ENCODE measurements at regions not wholly inside any gene's neighbourhood (a gene's known extent, or its start where the extent isn't known, plus 50 kb on each side); places are given as distances from the start of the nearest gene placed in this dataset.

DNA sequence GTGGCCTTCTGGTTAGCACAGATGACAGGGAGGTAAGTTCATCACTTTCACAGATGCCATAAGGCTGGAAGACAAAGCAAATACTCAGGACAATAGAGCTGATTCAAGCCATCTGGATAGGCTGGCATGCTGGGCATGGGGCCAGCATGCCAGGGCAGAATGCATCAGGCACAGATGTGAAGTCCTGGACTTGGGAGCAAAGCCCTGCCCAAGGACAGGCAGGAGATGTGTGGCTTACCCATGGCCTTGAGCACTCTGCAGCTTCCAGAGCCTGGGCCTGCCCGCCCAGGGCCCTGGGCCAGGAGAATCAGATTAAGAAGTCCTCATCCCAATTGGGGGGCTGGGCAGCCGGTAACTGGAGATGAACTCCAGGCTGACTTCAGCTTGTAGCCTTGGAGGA is 135.7 kb upstream of the ZC3H12A start:
- Histone ChIP-seq H3K27ac (replicated peaks) (no peak overlapping the region), H3K4me3 (no peak overlapping the region), H3K4me1 (no peaks in the 10 kb centered on the region), H3K27me3 (ENCODE audit: low read depth) (peaks cover 65% of the 10 kb centered on the region), H3K9me3 (replicated peaks) (peaks cover 18% of the 10 kb centered on the region), H3K36me3 (no peaks in the 10 kb centered on the region)
- intact Hi-C loops (cut with micrococcal nuclease), result no loop called here
- no peak for DNase-seq
- TF ChIP-seq CTCF (IDR thresholded peaks at IDR 0.05; ENCODE audit: borderline replicate concordance), result no peak

DNA sequence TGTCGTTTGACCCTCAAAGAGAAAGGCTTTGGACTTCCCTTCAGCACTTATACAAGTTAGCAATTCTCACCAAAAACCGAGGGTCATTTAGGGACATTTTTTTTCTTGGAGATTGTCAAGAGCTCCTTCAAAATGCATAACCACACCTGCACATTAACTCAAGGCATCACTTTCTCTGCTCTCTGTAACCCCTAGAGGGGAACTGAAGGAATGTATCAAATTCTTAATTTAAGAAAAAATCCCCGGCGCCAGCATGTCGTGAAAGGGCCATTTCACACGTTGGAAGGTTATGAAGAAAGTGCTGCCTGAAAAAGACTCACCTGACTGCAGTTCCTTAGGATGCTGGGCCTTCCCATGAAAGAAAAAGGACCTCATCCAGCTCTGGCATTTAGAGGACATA is 131.6 kb upstream of the ZC3H12A start:
- Histone ChIP-seq H3K27ac (replicated peaks) (no peak overlapping the region), H3K27me3 (ENCODE audit: low read depth) (peaks cover 53% of the 10 kb centered on the region), H3K4me3 (no peak overlapping the region), H3K9me3 (replicated peaks) (peaks cover 7% of the 10 kb centered on the region), H3K36me3 (no peaks in the 10 kb centered on the region), H3K4me1 (no peaks in the 10 kb centered on the region)
- DNase-seq, result no peak
- intact Hi-C loops (cut with micrococcal nuclease), result no loop called here
- TF ChIP-seq CTCF (IDR thresholded peaks at IDR 0.05; ENCODE audit: borderline replicate concordance), result no peak

DNA sequence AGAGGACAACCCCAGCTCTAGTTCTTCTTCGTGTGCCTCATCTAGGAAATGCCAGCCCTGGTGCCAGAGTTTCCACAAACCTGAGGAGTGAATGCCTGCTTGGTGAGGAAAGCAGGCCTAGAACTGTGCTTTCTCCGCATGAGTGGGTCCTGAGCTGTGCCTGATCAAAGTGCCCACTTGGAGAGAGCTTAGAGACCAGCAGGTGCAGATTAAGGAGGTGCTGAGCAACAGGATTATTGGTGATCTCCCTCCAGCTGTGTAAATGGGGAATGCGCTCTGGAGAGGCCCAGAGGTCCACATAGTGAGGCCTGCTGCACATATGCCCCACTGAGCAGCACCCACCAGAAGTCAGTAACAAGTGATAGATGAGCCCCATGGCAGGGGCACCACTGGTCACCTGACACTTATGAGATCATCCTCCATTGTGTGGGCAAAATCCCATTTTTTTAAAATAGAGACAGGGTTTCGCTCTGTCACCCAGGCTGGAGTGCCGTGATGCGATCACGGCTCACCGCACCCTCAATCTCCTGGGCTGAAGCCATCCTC is 127.2 kb upstream of the ZC3H12A start:
- Histone ChIP-seq H3K27ac (replicated peaks) (no peak overlapping the region), H3K36me3 (no peaks in the 10 kb centered on the region), H3K27me3 (ENCODE audit: low read depth) (peaks cover 40% of the 10 kb centered on the region), H3K4me1 (no peaks in the 10 kb centered on the region), H3K4me3 (no peak overlapping the region), H3K9me3 (replicated peaks) (no peaks in the 10 kb centered on the region)
- intact Hi-C loops (cut with micrococcal nuclease), result no loop called here
- TF ChIP-seq CTCF (IDR thresholded peaks at IDR 0.05; ENCODE audit: borderline replicate concordance), result no peak
- no peak for DNase-seq

- H3K9me3 ChIP-seq (replicated peaks), result no peaks in the 10 kb centered on the region
- TF ChIP-seq CTCF (IDR thresholded peaks at IDR 0.05; ENCODE audit: borderline replicate concordance), result no peak
- H3K36me3 ChIP-seq, result no peaks in the 10 kb centered on the region
- intact Hi-C loops (cut with micrococcal nuclease), result no loop called here
- H3K4me1 ChIP-seq, result no peaks in the 10 kb centered on the region
- H3K27ac ChIP-seq (replicated peaks), result no peak overlapping the region
- no peak overlapping the region for H3K4me3 ChIP-seq
- H3K27me3 ChIP-seq (ENCODE audit: low read depth), result peaks cover 66% of the 10 kb centered on the region
- no peak for DNase-seq
Observed at GRCh38 chr1:37353871-37354270, 120.5 kb upstream of the ZC3H12A start.

- no peak for TF ChIP-seq CTCF (IDR thresholded peaks at IDR 0.05; ENCODE audit: borderline replicate concordance)
- no peak overlapping the region for H3K4me3 ChIP-seq
- H3K36me3 ChIP-seq, result no peaks in the 10 kb centered on the region
- no peak for DNase-seq
- no peaks in the 10 kb centered on the region for H3K9me3 ChIP-seq (replicated peaks)
- H3K27me3 ChIP-seq (ENCODE audit: low read depth), result peaks cover 73% of the 10 kb centered on the region
- intact Hi-C loops (cut with micrococcal nuclease), result no loop called here
- no peak overlapping the region for H3K27ac ChIP-seq (replicated peaks)
- H3K4me1 ChIP-seq, result no peaks in the 10 kb centered on the region
Observed at GRCh38 chr1:37354876-37355650, 119.3 kb upstream of the ZC3H12A start.
